Prostate gland (tissue), 2 donors: ENCODE measurements at regions not wholly inside any gene's neighbourhood (a gene's known extent, or its start where the extent isn't known, plus 50 kb on each side); places are given as distances from the start of the nearest gene placed in this dataset.

Experiments used
- DNase-seq: peaks from one replicate; pipeline ENCODE4 v3.0.0-alpha.2; 2019; ENCODE audit warnings: low spot score
- H3K27ac ChIP-seq, 2 donors: fragments of 200-600 bp; sonication (generic); 2 replicates each; pipeline ENCODE4 v1.5.1; 2017 to 2019
- H3K27me3 ChIP-seq: fragments of 200-600 bp; sonication (generic); replicated peaks from 2 replicates; pipeline ENCODE4 v1.5.1; 2019; ENCODE audit not compliant: insufficient read depth
- H3K36me3 ChIP-seq, 2 donors: fragments of 200-600 bp; sonication (generic); 1 replicate in 1 of 2; 2 replicates in 1 of 2; pipeline versions ENCODE4 v1.5.1 to v1.8.1; 2017 to 2019
- H3K4me1 ChIP-seq: fragments of 200-600 bp; sonication (generic); replicated peaks from 2 replicates; pipeline ENCODE4 v1.5.1; 2019
- H3K4me3 ChIP-seq, 2 donors: fragments of 200-600 bp; sonication (generic); 2 replicates each; pipeline ENCODE4 v1.5.1; 2017 to 2019
- H3K9me3 ChIP-seq: fragments of 200-600 bp; sonication (generic); 2 replicates; pipeline ENCODE4 v1.5.1; 2017
- CTCF ChIP-seq, 4 experiments: fragments of 200-600 bp in 2 of 4; fragments of 450-650 bp in 2 of 4; sonication (generic) in 2 of 4; IDR thresholded peaks; 1 replicate in 3 of 4; 2 replicates in 1 of 4; pipeline ENCODE4 v1.5.1; 2016 to 2019; ENCODE audit warnings: antibody characterized with exemption in 4 of 4, mild to moderate bottlenecking in 2 of 4, moderate library complexity in 2 of 4
- POLR2A ChIP-seq: fragments of 450-650 bp; IDR thresholded peaks from one replicate; pipeline ENCODE4 v1.6.1; 2016; ENCODE audit warnings: antibody characterized with exemption, mild to moderate bottlenecking
- POLR2AphosphoS5 ChIP-seq: sonication (generic); formaldehyde crosslinking; IDR thresholded peaks from one replicate; pipeline ENCODE4 v1.6.1; 2017; ENCODE audit warnings: antibody characterized with exemption
- WGBS: methylation state at CpG from one replicate; pipeline ENCODE4 v1.1.5; 2018; 5-methylcytosine and 5-hydroxymethylcytosine counted together
- intact Hi-C: fragments of 100-400 bp; cut with DNase I; formaldehyde crosslinking; loops from one replicate; pipeline ENCODE4 v1.14.2; 2022

DNA sequence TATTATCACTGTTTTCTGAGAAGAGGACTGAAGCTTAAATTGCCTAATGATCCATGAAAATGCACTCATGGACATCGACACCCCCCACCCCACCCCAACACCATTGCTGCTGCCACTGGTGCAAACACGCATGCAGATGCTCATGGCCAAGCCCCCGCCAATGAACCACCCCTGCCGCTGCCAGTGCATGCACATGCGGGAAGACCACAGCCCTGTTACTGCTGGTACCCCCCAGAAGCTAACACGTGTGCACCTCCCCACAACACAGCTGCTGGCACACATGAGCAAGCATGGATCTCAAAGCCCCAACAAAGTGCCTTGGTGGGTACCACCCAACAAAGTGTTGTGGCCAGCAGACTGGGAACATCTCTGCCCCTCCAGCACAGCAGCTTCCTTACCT, 594.1 kb upstream of the FAT1 start:
- intact Hi-C loops: no loop called here
- no peak for TF ChIP-seq CTCF (IDR thresholded peaks at IDR 0.05)
- no peak for TF ChIP-seq POLR2AphosphoS5
- TF ChIP-seq POLR2A: no peak
- no peak overlapping the region for H3K27ac ChIP-seq
- H3K36me3 ChIP-seq: no peaks in the 10 kb centered on the region
- H3K9me3 ChIP-seq: no peaks in the 10 kb centered on the region
- 98% methylated on average over 6 of the region's 6 CpGs for WGBS
- DNase-seq: no peak
- H3K27me3 ChIP-seq: no peaks in the 10 kb centered on the region
- no peak overlapping the region for H3K4me3 ChIP-seq
- H3K4me1 ChIP-seq: no peaks in the 10 kb centered on the region

- intact Hi-C loops: no loop called here
- WGBS: 86% methylated on average over 2 of the region's 2 CpGs
Observed at GRCh38 chr4:187321711-187322110, 598.1 kb upstream of the FAT1 start.

DNA sequence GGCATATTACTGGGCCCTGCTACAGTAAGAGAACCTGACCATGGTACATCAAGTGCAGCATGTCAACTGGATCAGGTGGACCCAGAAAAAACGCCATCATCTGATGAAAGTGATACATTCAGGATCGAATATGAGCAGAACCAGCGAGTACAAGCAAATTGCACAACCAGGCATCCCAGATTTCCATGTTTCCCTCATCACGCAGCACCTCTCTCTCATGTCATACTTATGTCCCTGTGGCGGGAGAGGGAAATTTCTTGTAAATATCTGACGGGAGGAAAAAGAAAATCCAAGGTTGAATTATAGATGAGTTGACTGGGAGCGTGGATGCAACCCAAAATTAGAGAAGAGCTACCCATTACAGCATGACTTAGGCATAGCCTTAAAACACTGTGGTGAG, 608.5 kb upstream of the FAT1 start:
- WGBS: 91% methylated on average over 7 of the region's 7 CpGs
- no peak overlapping the region for H3K4me3 ChIP-seq
- H3K9me3 ChIP-seq: no peaks in the 10 kb centered on the region
- H3K27me3 ChIP-seq: no peaks in the 10 kb centered on the region
- H3K27ac ChIP-seq: no peak overlapping the region
- H3K36me3 ChIP-seq: no peaks in the 10 kb centered on the region
- H3K4me1 ChIP-seq: no peaks in the 10 kb centered on the region
- DNase-seq: no peak
- TF ChIP-seq POLR2A (no peak), POLR2AphosphoS5 (no peak), CTCF (IDR thresholded peaks at IDR 0.05) (no peak)
- intact Hi-C loops: no loop called here

More at GRCh38 chr4:187321711-187322110, 598.1 kb upstream of the FAT1 start:
- Histone ChIP-seq H3K36me3 (no peaks in the 10 kb centered on the region), H3K4me1 (no peaks in the 10 kb centered on the region), H3K4me3 (no peak overlapping the region), H3K27ac (no peak overlapping the region), H3K9me3 (no peaks in the 10 kb centered on the region), H3K27me3 (no peaks in the 10 kb centered on the region)
- TF ChIP-seq POLR2AphosphoS5 (no peak), CTCF (IDR thresholded peaks at IDR 0.05) (no peak), POLR2A (no peak)
- no peak for DNase-seq

DNA sequence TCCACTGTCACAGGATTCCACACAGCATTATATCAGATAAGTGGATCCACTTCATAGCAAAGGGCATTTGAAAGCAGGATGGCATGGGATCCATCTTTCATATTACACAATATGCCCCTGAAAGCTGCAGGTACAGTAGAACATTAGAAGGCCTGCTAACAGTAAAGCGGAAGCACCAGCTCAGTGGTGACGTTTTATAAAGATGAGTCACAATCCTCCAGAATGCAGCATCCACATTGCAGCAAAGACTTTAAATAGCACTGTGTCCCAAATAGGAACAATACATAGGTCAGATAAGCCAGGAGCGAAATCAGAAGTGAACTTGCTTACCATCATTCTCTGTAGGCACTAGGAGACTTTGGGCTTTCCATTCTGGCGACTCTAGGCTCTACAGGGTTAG, 609.5 kb upstream of the FAT1 start:
- TF ChIP-seq POLR2A (no peak), POLR2AphosphoS5 (no peak), CTCF (IDR thresholded peaks at IDR 0.05) (no peak)
- 91% methylated on average over 4 of the region's 4 CpGs for WGBS
- no peaks in the 10 kb centered on the region for H3K4me1 ChIP-seq
- no peaks in the 10 kb centered on the region for H3K9me3 ChIP-seq
- no peaks in the 10 kb centered on the region for H3K36me3 ChIP-seq
- H3K27ac ChIP-seq: no peak overlapping the region
- no peaks in the 10 kb centered on the region for H3K27me3 ChIP-seq
- intact Hi-C loops: no loop called here
- no peak for DNase-seq
- H3K4me3 ChIP-seq: no peak overlapping the region

DNA sequence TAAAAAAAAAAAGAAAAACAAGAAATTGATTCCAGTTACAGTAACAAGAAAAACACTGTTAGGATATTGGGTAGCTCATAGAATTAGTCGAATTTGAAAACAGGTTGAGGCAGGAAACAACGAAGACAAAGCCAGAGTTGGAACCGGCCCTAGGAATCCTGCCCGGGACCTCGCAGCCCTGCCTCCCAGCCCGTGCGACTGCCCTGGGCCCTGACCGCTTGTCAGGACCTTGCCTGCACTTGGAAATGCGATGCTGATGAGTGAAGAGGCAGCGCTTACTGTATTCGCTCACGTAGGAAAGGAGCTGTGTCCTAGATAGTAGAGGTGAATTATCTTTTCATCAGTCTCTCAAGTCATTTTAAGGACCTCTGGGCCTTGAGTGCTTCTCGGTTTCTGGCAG, 611.7 kb upstream of the FAT1 start:
- no peaks in the 10 kb centered on the region for H3K9me3 ChIP-seq
- intact Hi-C loops: no loop called here
- H3K27me3 ChIP-seq: no peaks in the 10 kb centered on the region
- TF ChIP-seq POLR2A (no peak), POLR2AphosphoS5 (no peak), CTCF (IDR thresholded peaks at IDR 0.05) (no peak)
- DNase-seq: no peak
- no peak overlapping the region for H3K4me3 ChIP-seq
- 90% methylated on average over 13 of the region's 13 CpGs for WGBS
- no peak overlapping the region for H3K27ac ChIP-seq
- no peaks in the 10 kb centered on the region for H3K36me3 ChIP-seq
- H3K4me1 ChIP-seq: no peaks in the 10 kb centered on the region
